Osteocyte (in vitro differentiated cells): ENCODE measurements at regions not wholly inside any gene's neighbourhood (a gene's known extent, or its start where the extent isn't known, plus 50 kb on each side); places are given as distances from the start of the nearest gene placed in this dataset.
A peak's percentile ranks its signal among the peaks of the same experiment; 100 is the strongest.
"Not testable (repeated sequence)": the region's sequence is repeated elsewhere in the genome, so short reads cannot be mapped to it uniquely, and the experiment has no call there.

Experiments used
- DNase-seq: peaks from one replicate; pipeline ENCODE4 v3.0.0; 2021; ENCODE audit warnings: mixed read lengths; ENCODE audit not compliant: unreplicated experiment; ENCODE audit errors: extremely low spot score
- H3K27ac Mint-ChIP-seq: one replicate; pipeline ENCODE4 v1.8.0; 2021; ENCODE audit warnings: mild to moderate bottlenecking, mixed read lengths; ENCODE audit not compliant: unreplicated experiment
- H3K27me3 Mint-ChIP-seq: one replicate; pipeline ENCODE4 v1.8.0; 2021; ENCODE audit warnings: mixed read lengths; ENCODE audit not compliant: unreplicated experiment
- H3K36me3 Mint-ChIP-seq: one replicate; pipeline ENCODE4 v1.8.0; 2021; ENCODE audit warnings: mixed read lengths; ENCODE audit not compliant: unreplicated experiment
- H3K4me1 Mint-ChIP-seq: one replicate; pipeline ENCODE4 v1.8.0; 2021; ENCODE audit warnings: mixed read lengths; ENCODE audit not compliant: unreplicated experiment
- H3K4me3 Mint-ChIP-seq: one replicate; pipeline ENCODE4 v1.8.0; 2021; ENCODE audit warnings: mild to moderate bottlenecking, moderate library complexity, mixed read lengths; ENCODE audit not compliant: unreplicated experiment
- H3K9me3 Mint-ChIP-seq: one replicate; pipeline ENCODE4 v1.8.0; 2021; ENCODE audit warnings: mixed read lengths; ENCODE audit not compliant: unreplicated experiment
- TF ChIP-seq, protein P1 (sequence below): fragments of 200-600 bp; sonication (generic); IDR thresholded peaks from 2 replicates; pipeline ENCODE4 v1.5.0; 2021; ENCODE audit warnings: antibody characterized with exemption, mild to moderate bottlenecking, moderate library complexity

DNA sequence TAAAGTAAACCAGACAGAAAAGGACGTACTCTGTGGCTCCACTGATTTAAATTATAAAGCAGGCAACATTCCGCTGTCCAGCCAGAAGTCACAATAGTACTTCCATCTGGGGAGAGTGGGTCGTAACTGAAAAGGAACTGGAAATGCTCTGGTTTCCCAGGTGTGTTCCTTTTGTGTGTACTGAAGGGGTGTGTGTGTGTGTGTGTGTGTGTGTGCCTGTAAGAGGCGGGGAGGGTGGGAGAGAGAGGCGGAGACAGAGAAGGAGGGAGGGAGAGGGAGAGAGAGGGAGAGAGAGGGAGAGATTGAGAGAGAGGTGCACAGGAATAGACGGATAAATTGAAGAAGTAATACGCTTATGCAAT is 178.4 kb upstream of the ZNF184 start:
- Mint-ChIP-seq H3K4me1 (peaks cover 1% of the 10 kb centered on the region), H3K4me3 (no peak overlapping the region), H3K27me3 (peaks cover 8% of the 10 kb centered on the region), H3K9me3 (no peaks in the 10 kb centered on the region), H3K36me3 (no peaks in the 10 kb centered on the region), H3K27ac (no peak overlapping the region)
- TF ChIP-seq, protein P1, sequence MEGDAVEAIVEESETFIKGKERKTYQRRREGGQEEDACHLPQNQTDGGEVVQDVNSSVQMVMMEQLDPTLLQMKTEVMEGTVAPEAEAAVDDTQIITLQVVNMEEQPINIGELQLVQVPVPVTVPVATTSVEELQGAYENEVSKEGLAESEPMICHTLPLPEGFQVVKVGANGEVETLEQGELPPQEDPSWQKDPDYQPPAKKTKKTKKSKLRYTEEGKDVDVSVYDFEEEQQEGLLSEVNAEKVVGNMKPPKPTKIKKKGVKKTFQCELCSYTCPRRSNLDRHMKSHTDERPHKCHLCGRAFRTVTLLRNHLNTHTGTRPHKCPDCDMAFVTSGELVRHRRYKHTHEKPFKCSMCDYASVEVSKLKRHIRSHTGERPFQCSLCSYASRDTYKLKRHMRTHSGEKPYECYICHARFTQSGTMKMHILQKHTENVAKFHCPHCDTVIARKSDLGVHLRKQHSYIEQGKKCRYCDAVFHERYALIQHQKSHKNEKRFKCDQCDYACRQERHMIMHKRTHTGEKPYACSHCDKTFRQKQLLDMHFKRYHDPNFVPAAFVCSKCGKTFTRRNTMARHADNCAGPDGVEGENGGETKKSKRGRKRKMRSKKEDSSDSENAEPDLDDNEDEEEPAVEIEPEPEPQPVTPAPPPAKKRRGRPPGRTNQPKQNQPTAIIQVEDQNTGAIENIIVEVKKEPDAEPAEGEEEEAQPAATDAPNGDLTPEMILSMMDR = no peak
- peak; percentile 15 for DNase-seq

DNA sequence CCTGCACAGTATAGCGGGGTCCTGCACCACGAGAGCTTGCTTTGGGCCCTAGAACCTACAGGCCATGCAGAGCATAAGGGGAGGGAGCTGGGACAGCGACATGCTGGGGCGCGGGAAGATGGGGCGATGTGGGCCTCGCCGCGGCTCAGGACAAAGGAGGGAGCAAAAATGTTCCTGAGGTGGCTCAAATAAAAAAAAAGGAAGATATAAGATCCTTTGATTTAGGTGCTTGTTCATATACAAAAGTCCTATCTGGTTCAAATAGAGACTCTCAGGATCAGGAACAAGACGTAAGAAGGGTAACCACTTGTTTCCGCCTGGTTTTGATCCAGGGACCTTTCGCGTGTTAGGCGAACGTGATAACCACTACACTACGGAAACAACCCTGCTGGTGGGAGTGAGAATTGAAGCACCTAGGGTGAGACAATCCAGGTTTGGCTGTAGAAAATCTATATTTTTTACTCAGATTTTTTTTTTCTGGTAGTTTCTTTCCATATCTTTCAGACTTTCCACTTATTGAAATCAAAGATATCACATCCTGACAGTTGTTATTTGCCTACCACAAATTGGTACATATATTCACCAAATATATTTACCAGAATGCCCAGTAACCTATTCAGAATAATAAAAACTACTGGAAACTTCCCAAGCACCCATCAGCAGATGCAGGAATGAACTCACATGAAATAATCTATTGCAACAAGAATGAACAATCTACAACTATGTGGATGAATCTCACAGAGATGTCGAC is 177.9 kb upstream of the ZNF184 start:
- TF ChIP-seq, protein P1 = peak; percentile 34
- Mint-ChIP-seq H3K4me3 (no peak overlapping the region), H3K27ac (no peak overlapping the region), H3K9me3 (no peaks in the 10 kb centered on the region), H3K36me3 (no peaks in the 10 kb centered on the region), H3K27me3 (peaks cover 8% of the 10 kb centered on the region), H3K4me1 (peaks cover 1% of the 10 kb centered on the region)
- peak; percentile 38 for DNase-seq

DNA sequence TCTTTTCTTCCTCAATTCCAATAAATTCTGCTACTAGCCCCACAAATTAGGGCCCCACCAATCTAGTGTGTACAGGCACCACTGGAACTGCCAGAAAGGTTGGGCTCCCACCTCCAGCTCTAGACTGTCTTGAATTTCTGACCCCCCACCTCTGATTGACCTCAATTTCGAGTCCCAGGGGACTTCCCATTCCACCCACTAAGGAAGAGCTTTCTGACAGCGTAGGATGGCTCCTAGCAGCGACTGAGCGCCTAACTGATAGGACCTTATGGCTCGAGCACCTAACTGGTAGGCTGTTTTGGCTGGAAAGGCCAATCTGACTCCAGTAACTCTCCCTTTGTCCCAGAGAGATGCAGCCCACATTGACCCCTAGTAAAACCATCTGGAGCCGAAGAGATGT is 171.6 kb upstream of the ZNF184 start:
- H3K27me3 Mint-ChIP-seq = peaks cover 7% of the 10 kb centered on the region
- no peak overlapping the region for H3K27ac Mint-ChIP-seq
- H3K36me3 Mint-ChIP-seq = no peaks in the 10 kb centered on the region
- peaks cover 7% of the 10 kb centered on the region for H3K9me3 Mint-ChIP-seq
- DNase-seq = no peak
- TF ChIP-seq, protein P1 = no peak
- H3K4me3 Mint-ChIP-seq = no peak overlapping the region
- H3K4me1 Mint-ChIP-seq = no peaks in the 10 kb centered on the region

DNA sequence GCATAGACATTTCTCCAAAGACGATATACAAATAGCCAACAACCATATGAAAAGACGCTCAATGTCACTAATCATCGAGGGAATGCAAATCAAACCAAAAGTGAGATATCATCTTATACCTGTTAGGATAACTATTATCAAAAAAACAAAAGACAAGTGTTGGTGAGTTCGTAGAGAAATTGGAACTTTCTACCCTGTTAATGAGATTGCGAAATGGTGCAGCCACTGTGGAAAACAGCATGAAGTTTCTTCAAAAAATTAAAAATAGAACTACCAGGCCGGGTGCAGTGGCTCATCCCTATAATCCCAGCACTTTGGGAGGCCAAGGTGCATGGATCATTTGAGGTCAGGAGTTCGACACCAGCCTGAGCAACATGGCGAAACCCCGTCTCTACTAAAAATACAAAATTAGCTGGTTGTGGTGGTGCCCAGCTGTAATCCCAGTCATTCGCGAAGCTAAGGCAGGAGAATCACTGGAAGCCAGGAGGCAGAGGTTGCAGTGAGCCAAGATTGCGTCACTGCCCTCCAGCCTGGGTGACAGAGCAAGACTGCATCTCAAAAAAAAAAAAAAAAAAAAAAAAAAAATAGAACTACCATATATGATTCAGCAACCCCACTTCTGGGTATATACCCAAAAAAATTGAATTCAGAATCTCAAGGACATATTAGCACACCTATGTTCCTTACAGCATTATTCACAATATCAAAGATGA is 170.0 kb upstream of the ZNF184 start:
- no peaks in the 10 kb centered on the region for H3K36me3 Mint-ChIP-seq
- H3K9me3 Mint-ChIP-seq = peaks cover 7% of the 10 kb centered on the region
- TF ChIP-seq, protein P1 = no peak
- no peak for DNase-seq
- no peak overlapping the region for H3K4me3 Mint-ChIP-seq
- H3K27me3 Mint-ChIP-seq = peaks cover 7% of the 10 kb centered on the region
- H3K4me1 Mint-ChIP-seq = no peaks in the 10 kb centered on the region
- no peak overlapping the region for H3K27ac Mint-ChIP-seq

DNA sequence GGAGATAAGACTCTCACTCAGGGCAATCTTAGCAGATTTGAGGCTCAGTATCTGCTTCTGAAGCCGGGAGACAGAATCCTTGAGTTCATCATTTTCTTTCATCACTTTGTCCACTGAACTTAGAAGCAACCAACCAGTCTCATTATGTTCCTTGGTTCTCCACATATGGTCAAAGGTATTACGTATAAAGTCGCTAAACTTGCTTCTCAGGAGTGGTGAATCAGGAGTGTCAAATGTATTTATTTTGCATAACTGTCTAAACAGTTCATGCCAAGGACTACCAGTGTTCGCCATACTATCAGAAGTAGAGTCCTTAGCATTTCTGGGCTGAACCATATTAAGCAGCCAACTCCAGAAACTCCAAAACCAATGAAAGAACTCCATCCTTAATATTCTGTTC is 163.0 kb upstream of the ZNF184 start:
- DNase-seq, H3K27ac Mint-ChIP-seq, H3K9me3 Mint-ChIP-seq, H3K36me3 Mint-ChIP-seq, H3K27me3 Mint-ChIP-seq, H3K4me1 Mint-ChIP-seq, H3K4me3 Mint-ChIP-seq: not testable (repeated sequence)

DNA sequence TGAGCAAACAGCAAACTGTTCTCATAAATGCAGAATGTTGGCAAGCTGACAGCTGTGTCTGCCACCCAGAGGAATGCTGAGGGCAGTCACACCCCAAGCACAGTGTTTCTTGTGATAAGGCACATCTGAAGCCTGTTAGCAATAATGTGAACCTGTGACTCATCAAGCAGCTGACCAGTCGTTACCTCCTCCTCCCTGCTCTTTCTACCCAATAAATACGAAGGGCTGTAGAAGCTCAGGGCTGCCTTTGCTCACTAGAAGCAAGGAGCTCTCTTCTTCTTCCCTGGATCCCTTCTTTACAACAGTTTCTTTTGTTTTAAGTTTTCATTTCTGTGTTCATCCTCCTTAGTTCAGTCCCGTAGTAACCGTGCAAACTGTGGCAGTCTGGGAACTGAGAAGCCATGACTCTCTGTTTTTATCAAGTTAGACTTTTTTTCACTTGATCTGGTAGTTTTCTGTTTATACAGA is 160.3 kb upstream of the ZNF184 start:
- H3K27ac Mint-ChIP-seq, H3K4me3 Mint-ChIP-seq, DNase-seq, H3K36me3 Mint-ChIP-seq, H3K9me3 Mint-ChIP-seq: not testable (repeated sequence)
- Mint-ChIP-seq H3K27me3 (peaks cover 26% of the 10 kb centered on the region), H3K4me1 (peaks cover 10% of the 10 kb centered on the region)
